Bone marrow (tissue), 2 donors: ENCODE measurements at regions not wholly inside any gene's neighbourhood (a gene's known extent, or its start where the extent isn't known, plus 50 kb on each side); places are given as distances from the start of the nearest gene placed in this dataset.
"Not testable (repeated sequence)": the region's sequence is repeated elsewhere in the genome, so short reads cannot be mapped to it uniquely, and the experiment has no call there.

Source experiments
- DNase-seq, 2 donors: peaks; one replicate each; lab custom pipeline; 2025; lab: John Stamatoyannopoulos, UW

DNA sequence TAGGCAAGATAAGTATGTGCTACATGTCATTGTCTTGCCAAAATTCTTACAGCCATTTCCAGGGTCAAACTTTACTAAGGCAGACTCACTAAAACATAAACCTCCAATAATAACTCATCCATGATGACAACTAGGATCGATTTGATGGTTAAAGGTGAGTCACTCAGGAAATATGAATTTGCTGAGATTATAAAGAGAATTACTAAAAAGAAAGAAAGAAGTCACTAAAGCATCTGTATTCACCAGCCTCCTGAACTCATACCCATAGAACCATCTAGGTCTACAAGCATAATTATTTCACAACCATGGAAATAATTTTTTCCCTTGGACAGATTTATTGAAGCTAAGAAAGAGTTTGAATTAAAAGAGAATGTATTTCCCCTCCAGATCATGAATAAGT, 258.6 kb downstream of the TLE1 start:
- DNase-seq = no peak

DNA sequence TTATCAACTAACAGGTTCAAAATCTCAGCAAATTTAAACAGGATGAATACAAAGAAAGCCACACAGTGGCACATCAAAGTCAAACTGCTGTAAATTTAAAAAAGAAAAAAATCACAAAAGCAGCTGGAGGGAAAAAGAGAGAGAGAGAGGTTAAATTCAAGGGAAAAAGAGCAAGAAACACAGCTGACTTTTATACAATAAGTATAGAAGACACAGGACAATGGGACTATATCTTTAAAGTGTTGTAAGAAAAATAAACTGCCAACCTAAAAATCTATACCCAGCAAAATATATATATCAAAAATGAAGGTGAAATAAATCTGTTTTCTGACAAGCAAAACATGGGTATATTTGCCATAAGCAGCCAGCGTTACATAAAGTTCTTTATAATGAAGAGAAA, 261.5 kb downstream of the TLE1 start:
- DNase-seq = no peak

DNA sequence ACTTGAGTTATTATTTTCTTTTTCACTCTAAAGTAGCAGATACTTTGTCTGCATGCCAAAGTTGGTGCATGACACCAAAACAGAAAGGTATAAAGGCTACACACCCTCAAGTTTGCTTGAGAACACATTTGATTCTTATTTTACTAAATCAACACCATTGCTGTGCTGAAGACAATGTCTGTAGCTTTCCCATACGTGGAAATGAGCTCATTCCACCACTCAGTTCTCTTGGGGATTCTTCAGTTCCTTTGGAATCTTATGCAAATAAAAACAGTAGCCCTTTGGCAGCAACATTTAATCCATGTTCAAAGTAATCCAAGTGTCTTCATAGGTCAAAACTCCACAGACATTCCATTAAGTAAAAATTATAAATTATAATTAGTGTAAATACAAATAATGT, 264.9 kb downstream of the TLE1 start:
- DNase-seq = no peak

DNA sequence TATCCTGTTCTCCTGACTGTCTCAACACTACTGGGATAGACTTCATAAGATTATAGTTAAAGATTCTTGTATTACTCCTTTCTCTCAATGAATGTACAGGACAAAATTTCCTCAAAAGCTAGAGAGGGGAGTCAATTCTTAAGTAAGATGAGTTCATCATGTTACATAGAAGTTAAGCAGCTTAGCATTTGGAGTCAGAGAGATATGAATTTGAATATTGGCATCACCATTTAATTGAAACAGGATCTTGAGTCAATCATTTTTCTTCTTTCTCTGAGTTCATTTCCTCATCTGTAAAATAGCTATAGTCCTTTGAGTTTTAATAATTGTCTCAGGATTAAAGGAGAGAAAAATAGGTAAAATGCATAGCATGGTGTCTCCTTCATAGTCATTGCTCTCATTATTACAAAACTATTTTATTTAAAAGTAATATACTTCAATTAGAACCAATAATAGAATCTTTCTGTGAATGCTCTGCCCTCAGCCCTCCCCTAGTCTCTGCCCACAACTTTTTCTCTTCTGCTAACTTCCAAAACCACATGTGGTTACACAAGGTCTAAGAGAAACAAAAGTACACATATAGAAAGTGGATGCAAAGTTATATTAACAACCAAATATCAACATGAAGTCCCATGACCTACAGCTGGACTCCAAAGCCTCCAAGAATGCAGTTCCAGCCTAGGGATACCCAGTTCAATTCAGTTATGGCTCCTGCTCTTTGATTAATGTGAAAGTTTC, 265.6 kb downstream of the TLE1 start:
- DNase-seq = no peak

DNA sequence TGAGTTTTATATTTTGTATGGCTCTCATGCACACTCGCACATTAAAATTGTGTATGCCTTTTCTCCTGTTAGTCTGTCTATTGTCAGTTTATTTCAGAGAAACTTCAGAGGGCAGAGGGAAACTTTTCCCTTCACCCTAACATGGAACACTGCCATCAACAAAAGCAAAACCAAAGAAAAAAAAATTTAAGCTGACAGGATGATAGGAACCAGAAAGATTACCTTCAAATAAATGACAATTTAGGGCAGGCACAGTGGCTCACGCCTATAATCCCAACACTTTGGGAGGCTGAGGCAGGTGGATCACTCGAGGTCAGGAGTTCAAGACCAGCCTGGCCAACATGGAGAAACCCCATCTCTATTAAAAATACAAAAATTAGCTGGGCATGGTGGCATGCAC, 268.3 kb downstream of the TLE1 start:
- DNase-seq = not testable (repeated sequence)

DNA sequence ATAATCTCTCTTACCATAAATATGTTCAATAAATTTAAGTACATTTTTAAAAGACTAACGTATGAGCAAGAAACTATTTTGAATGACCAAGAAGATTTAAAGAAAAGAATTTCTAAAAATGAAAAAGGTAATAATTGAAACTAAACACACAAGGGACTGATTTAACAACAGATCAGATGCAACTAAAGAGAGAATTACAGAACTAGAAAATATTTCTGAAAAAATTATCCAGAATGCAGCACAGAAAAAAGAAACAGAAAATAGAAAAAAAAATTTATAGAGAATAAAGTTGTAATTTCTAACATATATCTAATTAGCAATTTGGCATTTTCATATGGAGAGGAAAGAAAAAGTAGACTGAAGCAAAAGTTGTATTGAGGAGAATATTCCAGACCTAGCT, 269.3 kb downstream of the TLE1 start:
- DNase-seq = no peak

DNA sequence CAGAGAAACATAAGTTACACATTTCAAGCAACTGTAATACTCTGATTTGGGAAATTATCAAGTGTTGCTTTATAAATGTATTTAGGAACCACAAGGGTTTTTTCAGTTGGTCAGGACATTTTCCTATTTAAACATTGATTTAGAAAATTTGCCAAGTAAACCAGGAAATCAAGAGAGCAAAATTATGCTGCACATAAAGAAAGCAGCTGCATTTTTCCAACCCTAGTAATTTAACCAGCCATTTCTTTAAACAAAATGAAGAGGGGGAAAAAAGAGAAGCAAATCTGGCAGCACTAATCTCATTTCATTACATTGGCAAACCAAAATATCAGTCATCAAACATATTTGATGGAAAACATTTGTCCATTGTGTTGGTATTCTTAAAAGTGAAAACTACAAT, 271.4 kb downstream of the TLE1 start:
- no peak for DNase-seq

DNA sequence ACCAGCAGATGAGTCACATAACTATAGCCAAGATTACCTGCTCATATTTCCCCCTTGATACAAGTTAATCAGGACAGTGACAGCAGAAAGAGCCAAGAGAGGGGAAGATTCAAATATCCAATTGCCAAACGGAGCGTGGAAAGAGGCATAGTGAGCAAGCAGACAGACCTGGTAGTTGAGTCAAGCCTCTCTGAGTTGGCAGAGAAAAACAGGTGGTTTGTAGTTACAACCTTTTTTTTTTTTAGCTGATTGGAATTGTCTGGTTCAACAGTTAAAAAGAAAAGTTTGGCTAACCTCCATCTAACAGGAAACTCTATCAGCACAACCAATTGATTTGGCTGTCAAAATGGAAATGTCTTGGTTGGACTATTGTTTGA, 272.1 kb downstream of the TLE1 start:
- no peak for DNase-seq

DNA sequence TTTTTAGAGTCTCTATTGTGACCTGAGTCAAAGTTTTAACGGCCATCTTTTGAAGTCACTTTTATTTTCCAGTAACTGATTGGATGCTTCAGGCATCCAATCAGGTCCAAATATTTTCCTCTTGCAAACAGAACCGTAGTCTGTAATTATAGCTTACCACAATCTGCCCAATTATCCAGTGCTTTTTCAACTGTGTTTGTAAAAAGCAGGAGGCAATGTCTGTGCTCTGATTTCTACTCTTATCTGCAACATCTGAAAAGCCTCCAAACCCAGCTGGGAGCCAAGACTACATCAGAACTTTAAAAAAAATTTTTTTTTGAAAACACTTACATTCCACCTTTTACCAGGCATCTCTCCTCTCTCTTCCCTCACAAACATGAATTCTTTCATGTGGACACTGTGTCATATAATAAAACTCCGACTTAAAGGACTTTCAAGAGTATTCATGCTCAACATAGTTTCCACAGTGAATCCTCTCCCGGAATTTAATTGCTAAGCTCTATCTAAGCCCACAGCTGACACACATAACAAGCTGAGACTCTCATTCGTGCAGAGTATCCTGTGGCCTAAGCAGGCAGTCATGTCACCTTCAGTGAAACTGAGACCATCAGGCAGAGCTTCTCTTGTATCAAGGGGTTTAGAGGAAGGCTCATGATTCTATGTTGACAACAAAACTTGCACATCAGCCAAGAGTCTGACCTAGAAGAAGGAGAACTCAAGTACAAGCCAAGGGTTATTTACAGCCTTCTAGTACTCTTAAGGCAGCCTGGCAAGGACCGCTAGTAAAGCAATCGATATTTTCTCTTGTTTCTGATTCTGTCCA, 272.7 kb downstream of the TLE1 start:
- DNase-seq = no peak

DNA sequence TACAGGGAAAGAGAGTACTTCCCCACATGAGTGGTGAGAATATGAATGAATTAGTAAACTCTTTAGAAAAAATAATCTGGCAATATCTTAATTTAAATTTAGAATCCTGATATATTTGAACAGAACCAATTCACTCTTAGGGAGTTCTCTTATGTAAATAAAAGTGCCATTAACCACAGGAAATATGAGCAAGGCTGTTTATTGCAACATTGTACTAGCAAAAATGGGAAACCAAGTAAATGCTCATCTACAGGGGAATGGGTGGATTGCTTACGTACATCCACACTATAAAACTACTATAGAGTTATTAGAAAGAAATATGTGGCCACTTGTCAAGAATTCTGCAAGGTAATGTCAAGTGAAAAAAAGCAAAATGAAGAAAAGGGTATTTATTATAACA, 274.5 kb downstream of the TLE1 start:
- DNase-seq = no peak

DNA sequence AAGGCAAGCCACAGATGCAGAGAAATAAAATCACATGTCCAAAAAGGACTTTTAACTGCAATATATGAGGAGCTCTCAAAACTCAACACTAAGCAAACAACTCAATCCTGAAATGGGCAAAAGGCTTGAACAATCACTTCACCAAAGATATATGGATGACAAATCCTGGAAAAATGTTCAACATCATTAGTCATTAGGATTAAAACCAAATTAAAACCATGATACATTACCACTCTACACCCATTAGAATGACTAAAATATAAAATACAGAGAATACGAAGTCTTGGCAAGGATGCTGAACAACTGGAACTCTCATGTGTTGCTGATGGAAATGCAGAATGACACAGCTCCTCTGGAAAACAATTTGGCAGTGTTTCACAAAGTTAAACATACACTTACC, 277.4 kb downstream of the TLE1 start:
- DNase-seq = no peak

DNA sequence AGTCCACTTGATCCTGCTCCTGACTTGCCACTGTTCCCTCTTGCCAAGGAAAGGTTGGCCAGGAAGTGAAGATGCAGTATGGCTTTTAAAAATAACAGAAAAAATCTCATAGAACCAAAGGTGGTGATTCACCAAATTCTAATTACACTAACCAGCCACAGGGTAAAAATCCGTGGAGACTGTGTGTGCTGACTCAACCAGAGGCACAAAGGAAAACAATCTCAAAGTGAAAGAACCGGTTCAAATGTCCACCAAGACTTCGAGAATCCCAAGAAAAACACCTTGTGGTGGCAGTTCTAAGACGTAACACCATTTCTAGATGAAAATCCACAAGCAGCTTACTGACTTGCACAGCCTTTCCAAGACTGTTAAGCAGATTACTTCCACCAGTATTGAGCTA, 279.1 kb downstream of the TLE1 start:
- no peak for DNase-seq

DNA sequence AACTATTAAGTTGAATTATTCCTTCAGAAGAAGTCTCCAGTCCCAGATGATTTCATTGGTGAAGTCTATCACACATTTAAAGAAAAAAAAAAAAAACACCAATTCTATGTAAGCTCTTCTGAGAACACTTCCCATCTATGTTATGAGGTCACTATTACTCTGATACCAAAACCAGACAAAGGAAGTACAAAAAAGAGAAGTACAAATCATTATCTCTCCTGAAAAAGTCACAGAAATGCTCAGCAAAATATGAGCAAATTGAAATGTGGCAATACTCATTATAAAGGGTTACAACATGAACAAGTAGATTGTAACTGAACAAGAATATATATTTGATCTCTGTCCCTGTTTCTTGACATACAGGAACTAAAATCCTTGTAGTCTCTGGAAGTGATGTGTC, 280.4 kb downstream of the TLE1 start:
- no peak for DNase-seq

DNA sequence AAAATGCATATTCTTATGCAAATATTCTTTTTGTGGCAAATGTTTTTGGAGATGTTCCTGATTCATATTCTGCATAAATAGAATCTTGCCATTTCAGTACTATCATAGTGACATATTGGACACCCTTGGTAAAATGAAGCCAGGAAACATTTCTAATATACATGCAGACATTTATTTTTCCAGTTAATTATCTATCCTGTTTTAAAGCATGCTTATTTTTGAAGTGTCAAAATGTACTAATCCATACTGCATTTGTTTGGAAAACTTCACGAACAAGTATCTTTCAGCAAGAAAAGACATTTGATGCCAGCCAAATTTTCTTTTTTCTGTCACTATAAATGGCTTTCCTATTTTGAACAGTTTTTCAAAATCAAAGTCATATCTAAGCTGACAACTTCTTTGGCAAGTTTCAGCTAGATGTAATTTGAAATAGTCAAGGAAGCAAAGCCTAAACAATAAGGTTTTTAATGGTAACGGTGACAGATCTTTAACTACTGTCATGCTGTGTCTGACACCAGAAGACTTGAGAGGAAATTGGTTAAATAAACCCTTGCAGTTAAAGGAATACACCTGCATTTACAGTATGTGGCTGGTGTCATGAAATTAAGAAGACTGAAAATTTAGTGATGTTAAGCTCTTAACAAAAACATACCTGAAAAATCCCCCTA, 284.3 kb downstream of the TLE1 start:
- no peak for DNase-seq

DNA sequence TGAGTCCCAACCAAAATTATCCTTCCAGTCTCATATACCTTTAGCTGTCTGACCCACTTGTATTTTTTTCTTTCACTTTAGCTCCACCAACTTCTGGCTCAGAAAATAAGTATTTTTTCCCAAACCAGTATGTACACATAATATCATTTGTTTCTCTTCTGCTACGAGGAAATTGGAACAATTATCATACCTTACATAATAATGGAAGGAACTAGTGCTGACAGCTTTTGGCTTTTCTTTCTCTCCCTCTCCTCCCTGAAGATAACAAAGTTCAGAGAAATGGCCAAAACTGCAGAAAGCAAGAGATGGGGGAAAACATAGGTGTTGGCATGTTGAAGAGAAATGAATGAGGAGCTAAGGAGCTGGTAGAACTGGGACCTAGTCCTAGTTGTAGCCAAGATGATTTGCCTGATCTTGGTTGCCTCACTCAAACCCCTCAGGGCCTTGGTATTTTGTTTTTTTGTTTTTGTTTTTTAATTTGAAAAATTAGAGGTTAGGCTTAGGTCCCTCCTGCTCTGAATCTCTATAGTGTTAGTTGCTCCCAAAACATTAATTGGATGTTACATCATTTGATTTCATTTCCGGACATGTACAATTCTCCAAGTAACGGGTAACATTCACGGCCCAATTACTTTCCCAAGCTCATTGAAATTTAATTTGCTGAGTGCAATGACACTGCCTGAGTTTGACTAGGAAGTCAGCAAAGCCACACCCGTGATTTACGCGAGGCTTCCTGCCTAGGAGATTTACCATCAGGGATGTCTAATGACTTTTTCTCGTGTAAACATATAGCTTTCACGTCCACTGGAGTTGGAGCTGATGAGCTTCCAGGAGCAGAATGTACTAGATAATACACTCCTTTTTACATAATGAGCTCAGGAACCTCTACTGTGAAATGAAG, 291.6 kb downstream of the TLE1 start:
- DNase-seq = no peak

DNA sequence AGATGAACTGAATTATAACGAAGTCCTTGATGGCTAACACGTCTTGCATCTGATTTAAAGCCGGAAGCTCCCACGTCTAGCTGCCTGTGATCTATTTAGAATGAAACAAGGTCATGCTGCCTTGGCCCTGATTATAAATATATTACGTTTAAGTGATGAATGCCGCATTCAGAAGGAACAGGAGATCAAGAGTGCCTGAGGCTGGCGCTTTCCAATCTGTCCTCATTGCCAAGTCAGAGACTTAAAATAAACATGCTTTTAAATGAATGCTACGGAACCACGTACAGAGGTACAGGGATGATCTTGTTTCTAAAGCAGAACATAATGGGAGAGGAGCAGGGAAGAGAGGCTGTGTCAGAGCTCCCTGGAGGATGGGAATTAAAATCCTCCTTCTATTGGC, 292.8 kb downstream of the TLE1 start:
- DNase-seq = no peak

DNA sequence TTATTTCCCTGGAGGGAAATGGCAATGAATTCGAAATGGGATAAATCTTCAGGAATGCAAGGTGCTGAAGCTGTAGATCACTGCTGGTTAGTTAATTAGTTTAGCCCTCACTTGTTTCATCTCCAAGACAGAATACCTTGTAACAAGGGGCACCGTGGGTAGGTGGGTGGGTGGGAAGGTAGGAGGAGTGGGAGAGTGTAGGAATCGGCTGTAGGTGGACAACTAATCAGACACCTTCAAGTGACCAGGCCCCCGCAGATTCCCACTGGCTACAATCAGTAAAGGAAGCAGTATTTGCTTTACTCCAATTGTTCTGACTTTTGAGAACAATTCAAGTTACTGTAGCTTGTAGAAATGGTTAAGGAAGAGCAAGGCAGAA, 293.7 kb downstream of the TLE1 start:
- DNase-seq = no peak

DNA sequence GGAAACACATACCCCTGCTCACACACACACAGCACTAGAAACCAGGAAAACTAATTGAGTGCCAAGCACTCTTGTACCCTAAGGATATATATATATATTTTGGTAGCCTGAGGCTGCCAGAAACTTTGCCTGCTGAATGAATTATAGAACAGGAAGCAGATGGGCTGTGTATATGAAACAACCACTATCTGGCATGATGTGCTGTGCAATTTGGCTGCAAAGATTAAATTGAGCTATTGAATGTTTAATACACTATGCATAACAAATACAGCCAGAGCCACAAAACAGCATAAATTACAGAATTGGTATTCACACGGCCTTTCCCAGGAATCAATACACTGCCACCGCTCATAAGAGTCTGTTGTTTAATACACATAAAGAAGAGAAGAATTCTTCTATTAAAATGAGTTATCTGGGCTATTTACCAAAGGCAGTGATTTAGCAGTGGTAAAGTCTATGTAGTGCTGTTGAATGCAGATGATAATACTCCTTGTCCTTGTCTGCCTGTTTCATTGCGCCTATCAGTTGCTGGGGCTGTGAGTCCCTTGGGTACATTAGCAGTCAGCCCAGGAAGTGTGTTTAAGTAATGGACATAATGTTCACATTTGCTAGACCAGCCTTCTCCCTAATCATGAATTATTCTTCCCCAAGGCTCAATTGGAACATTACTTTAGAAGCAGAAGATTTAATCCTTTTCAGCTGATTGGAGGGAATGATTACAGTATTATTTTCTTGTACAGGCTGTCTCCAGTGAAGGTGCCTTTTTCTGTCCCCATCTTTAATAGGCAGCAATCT, 294.3 kb downstream of the TLE1 start:
- DNase-seq = no peak

DNA sequence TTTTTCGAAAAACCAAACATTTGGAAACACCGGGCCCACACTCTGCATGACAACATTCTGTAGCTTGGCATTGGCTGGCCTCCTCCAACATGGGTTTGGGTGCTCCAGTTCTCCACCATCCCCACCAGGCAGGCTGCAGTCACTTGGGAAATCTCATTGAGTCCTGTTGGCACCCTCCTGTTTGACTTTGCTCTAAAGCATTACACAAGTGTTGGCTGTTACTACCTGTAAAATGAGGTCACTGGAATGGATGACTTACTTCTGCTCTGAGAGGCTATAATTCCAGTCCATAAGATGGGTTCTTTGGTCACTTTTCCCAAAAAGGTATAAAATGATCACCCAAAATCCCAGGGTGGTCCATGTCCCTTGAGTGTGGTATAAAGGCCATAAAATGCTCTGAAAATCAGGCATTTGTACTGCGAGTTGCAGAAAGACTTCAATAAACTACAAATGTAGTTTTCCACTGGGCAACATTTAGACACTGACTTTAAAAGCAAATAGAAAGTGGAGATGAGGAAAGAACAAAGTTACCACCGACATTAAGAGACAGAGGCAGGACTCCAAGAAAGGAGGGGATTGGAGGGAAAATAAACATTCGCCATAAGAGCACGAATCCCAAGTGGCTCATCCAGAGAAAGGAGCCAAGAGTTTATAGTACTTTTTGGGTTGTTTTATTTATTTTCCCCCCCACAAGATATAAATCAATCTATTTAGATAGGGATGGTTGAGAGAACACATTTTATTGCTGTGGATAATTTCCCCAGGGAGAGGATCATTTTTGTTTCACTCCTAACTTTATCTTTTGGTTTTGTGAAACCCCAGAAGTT, 295.1 kb downstream of the TLE1 start:
- no peak for DNase-seq

DNA sequence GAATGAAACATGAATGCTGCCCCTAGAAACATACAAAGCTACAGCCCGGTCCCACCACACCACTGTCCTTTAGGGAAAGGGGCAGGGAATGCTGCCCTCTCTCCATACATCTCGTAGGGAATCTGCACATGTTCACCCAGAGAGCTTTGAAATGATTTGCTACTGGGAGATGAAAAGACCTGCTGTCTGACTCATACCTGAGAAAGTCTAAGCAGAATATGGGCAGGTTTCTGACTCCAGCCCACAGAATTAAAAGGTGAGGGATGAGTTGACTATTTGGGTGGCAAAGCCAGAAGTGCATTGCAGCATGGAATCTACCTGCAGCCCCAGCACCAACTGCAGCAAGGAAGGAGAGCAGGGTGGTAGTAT, 297.9 kb downstream of the TLE1 start:
- DNase-seq = no peak
